ENCODE measurements at regions not wholly inside any gene's neighbourhood (a gene's known extent, or its start where the extent isn't known, plus 50 kb on each side); places are given as distances from the start of the nearest gene placed in this dataset.
"Not testable (repeated sequence)": the region's sequence is repeated elsewhere in the genome, so short reads cannot be mapped to it uniquely, and the experiment has no call there.

DNA sequence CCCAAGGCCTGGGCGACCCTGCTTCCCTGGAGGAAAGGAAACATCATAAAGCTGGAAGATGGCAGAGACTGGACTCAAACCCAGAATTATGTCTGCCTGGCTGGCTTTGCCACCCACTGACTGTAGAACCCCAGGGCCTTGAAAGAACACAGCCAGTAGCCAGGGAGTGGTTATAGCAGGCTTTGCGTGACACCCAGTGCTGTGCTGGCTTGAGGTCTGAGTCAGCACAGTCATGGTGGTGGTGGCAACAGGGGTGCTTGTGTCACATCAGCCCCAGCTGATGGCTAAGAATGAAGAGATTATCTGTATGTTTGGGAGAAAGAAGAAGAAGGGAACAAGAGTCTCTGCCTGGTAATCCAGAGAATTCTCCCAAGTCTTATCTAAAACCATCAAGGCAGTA is 178.8 kb upstream of the SPIN4 start:
- Histone ChIP-seq H3K4me3 (ENCODE audit: insufficient read depth, low read length) (no peak overlapping the region), H3K4me2 (ENCODE audit: insufficient read depth, low read length) (no peak overlapping the region), H3K9me3 (ENCODE audit: low read depth, low read length) (no peaks in the 10 kb centered on the region), H3K79me2 (ENCODE audit: insufficient read depth, low read length) (peaks cover 35% of the 10 kb centered on the region), H4K20me1 (ENCODE audit: insufficient read depth, low read length) (no peaks in the 10 kb centered on the region), H3K27ac (ENCODE audit: low read depth, low read length) (no peak overlapping the region), H2AFZ (ENCODE audit: low read length) (no peak overlapping the region), H3K27me3 (ENCODE audit: insufficient read depth, low read length) (no peaks in the 10 kb centered on the region), H3K36me3 (ENCODE audit: insufficient read depth, low read length) (no peaks in the 10 kb centered on the region), H3K4me1 (ENCODE audit: insufficient read depth, low read length) (no peaks in the 10 kb centered on the region)
- DNase-seq (ENCODE audit: insufficient read length, low spot score, missing footprints) = no peak
- TF ChIP-seq, protein P1, sequence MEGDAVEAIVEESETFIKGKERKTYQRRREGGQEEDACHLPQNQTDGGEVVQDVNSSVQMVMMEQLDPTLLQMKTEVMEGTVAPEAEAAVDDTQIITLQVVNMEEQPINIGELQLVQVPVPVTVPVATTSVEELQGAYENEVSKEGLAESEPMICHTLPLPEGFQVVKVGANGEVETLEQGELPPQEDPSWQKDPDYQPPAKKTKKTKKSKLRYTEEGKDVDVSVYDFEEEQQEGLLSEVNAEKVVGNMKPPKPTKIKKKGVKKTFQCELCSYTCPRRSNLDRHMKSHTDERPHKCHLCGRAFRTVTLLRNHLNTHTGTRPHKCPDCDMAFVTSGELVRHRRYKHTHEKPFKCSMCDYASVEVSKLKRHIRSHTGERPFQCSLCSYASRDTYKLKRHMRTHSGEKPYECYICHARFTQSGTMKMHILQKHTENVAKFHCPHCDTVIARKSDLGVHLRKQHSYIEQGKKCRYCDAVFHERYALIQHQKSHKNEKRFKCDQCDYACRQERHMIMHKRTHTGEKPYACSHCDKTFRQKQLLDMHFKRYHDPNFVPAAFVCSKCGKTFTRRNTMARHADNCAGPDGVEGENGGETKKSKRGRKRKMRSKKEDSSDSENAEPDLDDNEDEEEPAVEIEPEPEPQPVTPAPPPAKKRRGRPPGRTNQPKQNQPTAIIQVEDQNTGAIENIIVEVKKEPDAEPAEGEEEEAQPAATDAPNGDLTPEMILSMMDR (IDR thresholded peaks at IDR 0.05; ENCODE audit: extremely low read depth, low read depth, low read length) = no peak

- Histone ChIP-seq H3K79me2 (ENCODE audit: insufficient read depth, low read length) (peaks cover 26% of the 10 kb centered on the region), H3K4me3 (ENCODE audit: insufficient read depth, low read length) (no peak overlapping the region), H3K9me3 (ENCODE audit: low read depth, low read length) (no peaks in the 10 kb centered on the region), H3K27me3 (ENCODE audit: insufficient read depth, low read length) (no peaks in the 10 kb centered on the region), H4K20me1 (ENCODE audit: insufficient read depth, low read length) (no peaks in the 10 kb centered on the region), H2AFZ (ENCODE audit: low read length) (no peak overlapping the region), H3K36me3 (ENCODE audit: insufficient read depth, low read length) (no peaks in the 10 kb centered on the region), H3K4me1 (ENCODE audit: insufficient read depth, low read length) (no peaks in the 10 kb centered on the region), H3K27ac (ENCODE audit: low read depth, low read length) (no peak overlapping the region), H3K4me2 (ENCODE audit: insufficient read depth, low read length) (no peak overlapping the region)
- no peak for DNase-seq (ENCODE audit: insufficient read length, low spot score, missing footprints)
- TF ChIP-seq, protein P1 (IDR thresholded peaks at IDR 0.05; ENCODE audit: extremely low read depth, low read depth, low read length) = no peak
Observed at GRCh38 chrX:63526863-63527262, 175.7 kb upstream of the SPIN4 start.

- Histone ChIP-seq H4K20me1 (ENCODE audit: insufficient read depth, low read length) (no peaks in the 10 kb centered on the region), H3K36me3 (ENCODE audit: insufficient read depth, low read length) (no peaks in the 10 kb centered on the region), H3K27ac (ENCODE audit: low read depth, low read length) (no peak overlapping the region), H3K27me3 (ENCODE audit: insufficient read depth, low read length) (no peaks in the 10 kb centered on the region), H3K4me3 (ENCODE audit: insufficient read depth, low read length) (no peak overlapping the region), H3K9me3 (ENCODE audit: low read depth, low read length) (no peaks in the 10 kb centered on the region), H3K79me2 (ENCODE audit: insufficient read depth, low read length) (peaks cover 19% of the 10 kb centered on the region), H2AFZ (ENCODE audit: low read length) (no peak overlapping the region), H3K4me2 (ENCODE audit: insufficient read depth, low read length) (no peak overlapping the region), H3K4me1 (ENCODE audit: insufficient read depth, low read length) (no peaks in the 10 kb centered on the region)
- no peak for DNase-seq (ENCODE audit: insufficient read length, low spot score, missing footprints)
- TF ChIP-seq, protein P1 (IDR thresholded peaks at IDR 0.05; ENCODE audit: extremely low read depth, low read depth, low read length) = no peak
Observed at GRCh38 chrX:63525491-63525890, 174.4 kb upstream of the SPIN4 start.

DNA sequence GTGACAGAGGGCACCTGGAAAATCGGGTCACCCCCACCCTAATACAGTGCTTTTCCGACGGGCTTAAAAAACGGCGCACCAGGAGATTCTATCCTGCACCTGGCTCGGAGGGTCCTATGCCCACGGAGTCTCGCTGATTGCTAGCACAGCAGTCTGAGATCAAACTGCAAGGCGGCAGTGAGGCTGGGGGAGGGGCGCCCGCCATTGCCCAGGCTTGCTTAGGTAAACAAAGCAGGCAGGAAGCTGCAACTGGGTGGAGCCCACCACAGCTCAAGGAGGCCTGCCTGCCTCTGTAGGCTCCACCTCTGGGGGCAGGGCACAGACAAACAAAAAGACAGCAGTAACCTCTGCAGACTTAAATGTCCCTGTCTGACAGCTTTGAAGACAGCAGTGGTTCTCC is 168.2 kb upstream of the SPIN4 start:
- DNase-seq (ENCODE audit: insufficient read length, low spot score, missing footprints); H3K36me3 ChIP-seq (ENCODE audit: insufficient read depth, low read length); H3K27me3 ChIP-seq (ENCODE audit: insufficient read depth, low read length); H3K4me2 ChIP-seq (ENCODE audit: insufficient read depth, low read length); H3K79me2 ChIP-seq (ENCODE audit: insufficient read depth, low read length); H4K20me1 ChIP-seq (ENCODE audit: insufficient read depth, low read length); H3K4me3 ChIP-seq (ENCODE audit: insufficient read depth, low read length); H2AFZ ChIP-seq (ENCODE audit: low read length); H3K9me3 ChIP-seq (ENCODE audit: low read depth, low read length); H3K27ac ChIP-seq (ENCODE audit: low read depth, low read length): not testable (repeated sequence)
- peaks cover 10% of the 10 kb centered on the region for H3K4me1 ChIP-seq (ENCODE audit: insufficient read depth, low read length)
